ENCODE measurements at regions not wholly inside any gene's neighbourhood (a gene's known extent, or its start where the extent isn't known, plus 50 kb on each side); places are given as distances from the start of the nearest gene placed in this dataset.

- no peak for TF ChIP-seq CTCF (tag by site-specific recombination; IDR thresholded peaks at IDR 0.05)
- TF ChIP-seq ZNF830 (tag by site-specific recombination; IDR thresholded peaks at IDR 0.05; ENCODE audit: low read depth) = no peak
- TF ChIP-seq ZNF155 (tag by site-specific recombination; IDR thresholded peaks at IDR 0.05) = no peak
- TF ChIP-seq ZNF169 (tag by site-specific recombination; IDR thresholded peaks at IDR 0.05) = no peak
- no peak for TF ChIP-seq ZNF23 (tag by site-specific recombination; IDR thresholded peaks at IDR 0.05; ENCODE audit: borderline replicate concordance)
These were observed 517.4 kb downstream of the RAB28 start for GRCh38 chr4:12966726-12967125.
